NB4 (cell line): ENCODE measurements at regions not wholly inside any gene's neighbourhood (a gene's known extent, or its start where the extent isn't known, plus 50 kb on each side); places are given as distances from the start of the nearest gene placed in this dataset.

Source experiments
- DNase-seq: peaks from one replicate; pipeline ENCODE4 v3.0.0; 2010; ENCODE audit warnings: low read depth
- H3K4me3 ChIP-seq: one replicate; pipeline ENCODE4 v1.5.1; 2011; ENCODE audit warnings: mild to moderate bottlenecking, low read depth, low read length, moderate library complexity
- CTCF ChIP-seq: IDR thresholded peaks from one replicate; pipeline ENCODE4 v1.5.1; 2012; ENCODE audit warnings: low read depth, low read length
- MYC ChIP-seq: IDR thresholded peaks from 2 replicates; pipeline ENCODE4 v1.6.1; 2011; ENCODE audit warnings: low read depth, low read length
- POLR2A ChIP-seq: IDR thresholded peaks from 2 replicates; pipeline ENCODE4 v1.6.1; 2011; ENCODE audit warnings: mild to moderate bottlenecking; ENCODE audit not compliant: insufficient read length; ENCODE audit errors: extremely low read depth
- TF ChIP-seq, protein P1 (sequence below): IDR thresholded peaks from 2 replicates; pipeline ENCODE4 v1.6.1; 2011; ENCODE audit warnings: low read depth, low read length

- DNase-seq: no peak
- H3K4me3 ChIP-seq: no peak overlapping the region
- TF ChIP-seq CTCF (no peak), POLR2A (no peak), MYC (no peak)
- TF ChIP-seq, protein P1, sequence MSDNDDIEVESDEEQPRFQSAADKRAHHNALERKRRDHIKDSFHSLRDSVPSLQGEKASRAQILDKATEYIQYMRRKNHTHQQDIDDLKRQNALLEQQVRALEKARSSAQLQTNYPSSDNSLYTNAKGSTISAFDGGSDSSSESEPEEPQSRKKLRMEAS: no peak
Measured at GRCh38 chr11:133723056-133723455, 122.3 kb downstream of the SPATA19 start.

DNA sequence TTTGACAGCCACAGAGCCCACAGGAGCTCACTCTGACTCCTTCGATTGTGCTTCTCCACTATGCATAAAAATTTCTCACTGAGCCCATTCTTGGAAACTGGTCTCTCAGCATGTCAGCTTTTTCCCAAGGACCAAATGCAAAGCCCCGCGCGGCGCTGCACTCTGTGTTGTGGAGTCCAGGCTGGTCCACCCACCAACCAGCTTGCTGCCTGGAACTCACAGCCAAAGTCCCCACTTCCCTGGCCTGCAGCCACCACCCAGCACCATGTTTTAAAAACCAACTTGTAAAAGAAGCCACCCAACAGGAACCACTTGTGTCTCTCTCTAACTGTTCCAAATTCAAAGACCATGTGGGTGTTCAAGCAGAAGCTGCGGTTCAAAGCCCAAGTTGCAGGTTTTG, 124.4 kb downstream of the SPATA19 start:
- TF ChIP-seq CTCF: no peak
- TF ChIP-seq POLR2A: no peak
- TF ChIP-seq MYC: no peak
- TF ChIP-seq, protein P1: no peak
- no peak for DNase-seq
- H3K4me3 ChIP-seq: no peak overlapping the region

- TF ChIP-seq CTCF (no peak), POLR2A (no peak), MYC (no peak)
- TF ChIP-seq, protein P1: no peak
Measured at GRCh38 chr11:133719532-133720235, 125.6 kb downstream of the SPATA19 start.

DNA sequence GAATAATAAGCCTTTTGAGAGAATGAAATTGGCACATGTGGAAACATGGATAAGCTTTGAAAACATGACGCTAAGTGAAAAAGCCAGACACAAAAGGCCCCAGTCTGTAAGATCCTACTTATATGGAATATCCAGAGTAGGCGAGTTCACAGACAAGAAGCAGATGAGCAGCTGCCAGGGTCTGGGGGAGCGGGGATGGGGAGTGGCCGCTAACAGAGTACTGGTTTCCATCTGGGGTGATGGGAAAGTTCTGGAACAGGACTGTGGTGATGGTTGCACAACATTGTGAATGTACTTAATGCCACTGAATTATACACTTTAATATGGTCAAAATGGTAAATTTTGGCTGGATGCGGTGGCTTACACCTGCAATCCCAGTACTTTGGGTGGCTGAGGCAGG, 126.5 kb downstream of the SPATA19 start:
- DNase-seq: no peak
- H3K4me3 ChIP-seq: no peak overlapping the region
- no peak for TF ChIP-seq POLR2A
- TF ChIP-seq CTCF: no peak
- TF ChIP-seq MYC: no peak
- TF ChIP-seq, protein P1: no peak

More at GRCh38 chr11:133719532-133720235, 125.6 kb downstream of the SPATA19 start:
- H3K4me3 ChIP-seq: no peak overlapping the region
- DNase-seq: no peak

- H3K4me3 ChIP-seq: no peak overlapping the region
- no peak for DNase-seq
- TF ChIP-seq MYC (no peak), CTCF (no peak), POLR2A (no peak)
- TF ChIP-seq, protein P1: no peak
Measured at GRCh38 chr11:133718238-133718637, 127.1 kb downstream of the SPATA19 start.

- no peak overlapping the region for H3K4me3 ChIP-seq
- no peak for DNase-seq
- no peak for TF ChIP-seq POLR2A
- TF ChIP-seq, protein P1: no peak
- TF ChIP-seq CTCF: no peak
- TF ChIP-seq MYC: no peak
Measured at GRCh38 chr11:133716602-133717001, 128.7 kb downstream of the SPATA19 start.
